GM18505 (cell line): ENCODE measurements at regions not wholly inside any gene's neighbourhood (a gene's known extent, or its start where the extent isn't known, plus 50 kb on each side); places are given as distances from the start of the nearest gene placed in this dataset.

Source experiments
- ATAC-seq: cut with Tn5 transposase; IDR thresholded peaks from one replicate; pipeline ENCODE4 v1.9.1; 2021; ENCODE audit not compliant: unreplicated experiment
- POLR2A ChIP-seq: IDR thresholded peaks from 4 replicates; pipeline ENCODE4 v1.6.1; 2011; ENCODE audit warnings: borderline replicate concordance; ENCODE audit not compliant: insufficient read depth, insufficient read length; ENCODE audit errors: extremely low read depth

DNA sequence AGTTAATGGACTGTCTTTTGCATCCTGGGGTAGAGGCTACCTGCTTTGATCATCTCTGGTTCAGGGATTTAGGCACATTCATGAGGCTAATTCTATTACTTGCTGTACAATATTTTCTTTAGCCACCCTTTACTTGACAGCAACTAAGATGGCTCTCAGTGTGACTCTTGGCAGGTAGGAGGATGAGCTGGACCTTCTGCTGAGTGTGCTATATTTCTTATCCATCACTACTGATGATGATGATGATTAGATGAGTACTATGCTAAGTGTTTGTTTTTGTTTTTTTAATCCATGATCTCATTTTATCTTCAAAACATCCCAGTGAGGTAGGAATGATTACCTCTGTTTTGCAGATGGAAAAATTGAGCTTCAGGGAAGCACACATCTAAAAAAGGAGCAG is 152.8 kb upstream of the WSCD2 start:
- no peak for ATAC-seq
- TF ChIP-seq POLR2A, result no peak

DNA sequence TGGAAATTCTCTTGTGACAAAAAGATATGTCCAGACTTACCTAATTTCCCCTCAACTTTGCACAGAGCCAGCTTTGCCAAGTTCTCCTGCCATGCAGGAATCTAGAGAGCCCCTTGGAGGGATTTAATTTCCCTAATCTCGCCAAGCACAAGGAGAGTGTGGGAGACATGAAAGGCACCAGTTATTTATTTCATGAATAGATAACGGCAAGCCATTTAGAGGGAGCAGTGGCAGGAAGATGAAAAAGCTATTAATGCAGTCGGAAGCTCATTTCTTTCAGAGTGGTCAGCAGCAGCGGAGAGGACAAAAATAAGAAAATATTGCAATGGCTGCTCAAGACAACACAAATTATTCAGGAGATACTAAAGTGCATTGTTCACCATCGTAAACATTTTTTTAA is 150.9 kb upstream of the WSCD2 start:
- no peak for ATAC-seq
- TF ChIP-seq POLR2A, result no peak

DNA sequence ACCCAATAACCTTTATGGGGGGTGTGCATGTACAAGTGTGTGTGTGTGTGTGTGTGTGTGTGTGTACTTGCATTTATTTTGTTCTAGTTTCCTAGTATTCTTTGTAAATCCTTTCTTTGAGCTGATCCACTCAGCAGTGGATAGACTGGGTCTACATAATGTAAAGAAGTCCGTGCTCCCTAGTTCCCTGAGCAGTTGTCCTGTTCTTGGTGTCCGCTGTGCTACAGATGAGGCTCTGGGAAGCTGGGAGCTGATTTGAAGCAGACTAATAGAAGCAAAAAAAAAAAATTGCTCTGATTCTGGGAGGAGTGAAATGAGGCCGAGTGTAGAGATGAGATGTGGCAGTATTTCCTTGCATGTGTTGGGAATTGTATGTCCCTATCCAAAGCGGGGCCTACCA is 150.4 kb upstream of the WSCD2 start:
- no peak for ATAC-seq
- no peak for TF ChIP-seq POLR2A

DNA sequence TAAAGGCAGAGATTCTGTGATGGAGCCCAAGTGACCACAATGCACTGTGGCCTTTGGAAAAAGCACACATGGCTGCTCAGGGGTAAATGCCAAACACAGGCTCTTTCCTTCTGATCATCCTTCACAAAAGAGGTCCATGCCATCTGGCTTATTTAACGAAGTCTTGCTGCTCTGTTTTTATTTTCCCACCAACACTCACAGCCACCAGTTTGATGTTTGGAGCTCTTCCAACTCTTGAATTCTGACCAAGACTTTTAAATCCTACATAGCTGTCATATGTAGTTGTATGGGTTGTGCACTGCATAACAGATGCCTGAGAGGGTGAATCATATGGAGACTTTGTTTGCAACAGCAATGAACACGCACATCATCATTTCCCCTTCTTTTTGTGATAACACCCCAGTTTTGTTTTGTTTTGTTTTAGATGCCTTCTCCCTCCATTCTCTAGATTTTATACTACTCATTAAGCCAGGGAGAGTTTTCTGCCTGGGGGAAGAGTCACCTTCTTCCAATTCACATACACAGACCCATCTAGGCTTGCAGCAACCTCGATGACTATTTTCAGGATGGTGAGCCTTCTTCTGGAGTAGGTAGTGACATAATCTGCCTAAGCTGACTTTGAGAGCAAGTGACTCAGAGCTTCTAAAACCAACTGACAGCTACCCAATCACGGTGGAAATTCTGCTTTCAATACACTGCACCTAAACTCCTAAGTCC is 145.2 kb upstream of the WSCD2 start:
- TF ChIP-seq POLR2A, result no peak
- ATAC-seq, result no peak

DNA sequence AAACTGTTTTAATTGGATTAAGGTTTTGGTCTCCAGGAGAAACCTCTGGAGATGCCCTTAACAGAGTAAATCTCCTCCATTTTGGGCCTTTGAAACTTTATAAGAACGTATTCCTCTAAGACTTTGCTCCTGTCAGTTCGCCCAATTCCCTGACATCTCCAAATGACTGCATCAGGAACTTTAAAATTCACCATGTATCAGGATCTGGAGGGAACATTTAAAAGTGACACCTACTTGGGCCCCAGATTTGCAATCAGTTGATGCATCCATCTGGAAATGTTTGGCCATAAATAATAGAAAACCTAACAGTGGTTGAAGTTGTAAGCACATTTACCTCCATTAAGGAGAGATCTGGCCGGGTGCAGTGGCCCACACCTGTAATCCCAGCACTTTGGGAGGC is 144.1 kb upstream of the WSCD2 start:
- ATAC-seq, result no peak
- TF ChIP-seq POLR2A, result no peak

DNA sequence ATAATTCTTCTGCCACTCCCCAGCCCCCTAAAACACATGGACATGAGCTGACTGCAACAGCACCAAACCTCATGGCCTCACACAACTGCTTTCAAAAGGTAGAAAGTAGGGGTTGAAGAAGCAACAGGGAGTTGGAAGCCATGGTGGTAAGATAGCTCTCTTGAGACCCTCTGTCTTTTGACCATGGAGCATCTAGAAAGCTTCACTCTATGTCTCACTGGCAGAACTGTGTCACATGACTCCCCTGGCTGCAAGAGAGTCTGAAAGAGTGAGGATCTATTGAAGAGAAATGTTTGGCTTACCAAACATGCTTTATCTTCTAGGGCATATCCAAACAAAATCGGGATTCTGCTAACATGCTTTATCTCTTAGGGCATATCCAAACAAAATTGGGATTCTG is 142.9 kb upstream of the WSCD2 start:
- TF ChIP-seq POLR2A, result no peak
- ATAC-seq, result no peak

DNA sequence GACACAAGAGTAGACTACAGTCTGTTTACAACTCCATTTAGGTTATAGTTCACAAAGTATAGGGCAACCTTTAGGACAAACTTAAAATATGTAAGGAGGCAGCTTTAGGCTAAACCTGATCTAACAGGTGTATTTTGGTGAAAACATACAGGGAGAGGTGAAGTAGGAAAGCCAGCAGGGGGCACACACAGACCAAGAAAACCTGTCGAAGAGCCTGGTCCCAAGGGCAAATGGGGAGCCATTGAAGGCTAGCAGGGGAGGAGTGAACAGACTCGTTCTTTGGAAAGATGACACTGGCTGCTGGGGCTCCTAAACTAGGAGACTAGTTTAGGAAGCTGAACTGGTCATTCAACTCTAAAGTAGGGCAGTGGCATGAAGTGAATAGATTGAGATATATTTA is 138.8 kb upstream of the WSCD2 start:
- TF ChIP-seq POLR2A, result no peak
- ATAC-seq, result no peak

DNA sequence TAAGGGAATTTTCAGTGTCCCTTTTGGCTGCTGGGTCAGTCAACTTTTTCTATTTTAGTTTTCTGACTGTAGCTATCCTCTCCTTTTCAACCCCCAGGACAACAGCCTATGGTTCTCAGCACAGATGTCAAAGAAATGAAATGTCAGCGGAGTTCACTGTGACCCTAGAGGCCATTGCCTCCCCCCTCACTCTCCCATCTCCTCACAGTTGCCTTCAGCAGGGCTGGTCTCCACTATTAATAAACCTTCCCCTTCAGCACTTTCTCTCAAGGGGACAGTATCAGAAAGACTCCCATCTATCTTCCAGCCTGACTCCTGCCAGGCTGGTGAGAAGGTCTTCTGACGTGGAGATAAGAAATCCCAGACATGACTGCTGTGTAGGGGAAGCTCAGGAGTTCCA is 137.1 kb upstream of the WSCD2 start:
- ATAC-seq, result no peak
- TF ChIP-seq POLR2A, result no peak

DNA sequence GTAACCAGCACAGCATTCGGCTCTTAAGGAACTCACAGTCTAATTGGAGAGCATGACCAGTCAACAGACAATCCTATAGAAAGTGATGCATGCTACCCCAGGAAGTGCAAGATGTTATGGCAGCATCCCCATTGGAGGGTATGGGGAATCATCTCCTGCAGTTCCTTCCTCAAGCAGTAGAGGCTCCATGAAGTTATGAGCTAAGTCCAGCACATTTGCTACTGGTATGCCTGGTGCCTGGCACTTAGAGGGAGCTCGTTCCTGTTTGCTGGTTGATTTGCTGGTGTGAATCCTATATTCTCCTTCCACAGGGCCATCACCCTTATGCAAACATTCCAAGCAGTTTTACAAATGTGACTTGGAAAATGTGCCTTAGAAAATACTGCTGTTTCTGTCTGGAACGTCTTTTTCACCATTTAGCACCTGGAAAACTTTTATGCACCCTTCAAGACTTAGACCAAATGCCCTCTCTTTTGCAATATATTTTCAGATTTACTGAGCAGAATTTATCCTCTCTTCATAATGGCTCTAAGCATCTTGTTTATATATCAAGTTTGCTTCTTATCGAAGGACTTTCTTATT is 136.1 kb upstream of the WSCD2 start:
- no peak for ATAC-seq
- TF ChIP-seq POLR2A, result no peak

DNA sequence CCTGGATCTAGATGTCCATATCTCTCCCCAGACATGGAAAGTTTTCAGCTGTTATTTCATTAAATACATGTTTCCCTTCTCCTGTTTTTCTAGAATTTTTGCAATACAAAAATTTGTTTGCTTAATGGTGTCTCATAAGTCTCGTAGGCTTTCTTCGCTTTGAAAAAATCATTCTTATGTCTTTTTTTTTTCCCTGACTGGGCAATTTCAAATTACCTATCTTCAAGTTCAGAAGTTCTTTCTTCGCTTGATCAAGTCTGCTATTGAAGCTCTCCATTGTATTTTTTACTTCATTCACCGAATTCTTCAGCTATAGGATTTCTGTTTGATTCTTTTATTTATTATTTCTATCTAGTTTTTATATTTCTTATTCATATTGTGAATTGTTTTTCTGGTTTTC is 130.2 kb upstream of the WSCD2 start:
- TF ChIP-seq POLR2A, result no peak
- no peak for ATAC-seq

DNA sequence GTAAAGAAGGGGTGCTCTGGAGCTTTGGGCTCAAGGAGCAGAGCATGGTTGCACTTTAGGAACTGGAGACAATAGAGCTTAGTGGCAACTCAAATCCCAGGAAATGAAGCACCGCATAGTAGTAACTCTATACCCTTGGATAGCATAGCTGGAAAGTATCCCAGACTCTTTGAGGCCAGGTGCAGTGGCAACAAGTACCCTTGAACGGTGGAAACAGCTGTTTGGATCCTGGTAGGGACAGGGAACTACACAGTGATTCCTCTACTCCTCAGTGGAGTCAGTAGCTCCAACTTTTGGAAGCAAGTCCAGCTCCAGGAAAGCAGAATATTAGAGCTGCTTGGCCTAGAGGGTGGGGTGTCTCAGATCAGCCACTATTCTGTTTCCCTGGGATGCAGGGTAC is 129.0 kb upstream of the WSCD2 start:
- TF ChIP-seq POLR2A, result no peak

DNA sequence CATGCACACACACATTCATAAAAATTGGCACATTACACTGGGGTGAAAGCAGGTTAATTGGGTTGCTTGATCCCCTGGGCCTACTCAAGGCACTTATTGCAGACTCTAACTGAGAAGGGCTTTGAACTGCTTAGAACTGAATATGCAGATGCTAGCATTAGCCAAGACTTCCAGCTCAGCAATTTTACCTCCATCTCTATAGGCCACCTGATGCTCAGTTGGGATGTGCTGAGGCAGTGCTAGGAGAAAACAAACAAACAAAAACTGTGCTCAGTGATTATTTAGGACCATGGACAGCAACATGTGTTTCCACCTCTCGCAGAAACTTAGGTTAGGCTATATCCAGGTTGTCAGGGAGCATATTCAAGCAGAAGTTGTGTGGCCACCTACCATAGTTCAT is 124.8 kb upstream of the WSCD2 start:
- no peak for TF ChIP-seq POLR2A
- ATAC-seq, result no peak

More for the DNA sequence above, 129.0 kb upstream of the WSCD2 start:
- ATAC-seq, result no peak

DNA sequence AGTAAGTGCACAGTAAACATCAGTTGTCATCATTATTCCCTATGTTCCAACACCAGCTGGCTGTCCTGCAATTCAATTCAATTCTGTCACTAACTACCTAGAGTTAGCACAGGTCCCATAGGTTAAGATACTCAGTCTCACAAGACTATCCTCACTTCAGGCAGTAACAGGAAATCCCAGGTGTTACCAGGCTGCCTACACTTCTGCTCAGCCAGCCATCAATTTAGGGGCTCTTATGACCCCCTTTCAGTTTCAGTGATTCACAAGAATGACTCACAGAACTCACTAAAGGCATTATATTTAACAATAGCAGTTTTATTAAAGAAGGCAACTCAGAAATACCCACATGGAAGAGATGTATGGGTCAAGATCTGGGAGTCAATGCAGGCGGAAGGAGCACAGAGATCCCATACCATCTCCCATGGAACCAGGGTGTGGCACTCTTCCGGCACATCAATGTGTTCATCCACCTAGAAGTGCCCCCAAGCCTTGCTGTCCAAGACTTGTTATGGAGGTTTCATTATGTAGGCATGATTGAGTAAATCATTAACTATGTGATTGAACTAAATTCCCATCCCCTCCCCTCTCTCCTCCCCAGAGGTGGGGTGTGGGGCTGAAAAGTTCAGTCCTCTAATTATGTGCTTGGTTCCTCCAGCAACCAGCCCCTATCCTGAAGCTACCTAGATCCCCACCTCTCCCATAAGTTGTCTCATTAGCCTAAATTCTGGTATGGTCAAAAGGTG is 120.8 kb upstream of the WSCD2 start:
- ATAC-seq, result no peak
- TF ChIP-seq POLR2A, result no peak
